Liver (tissue), 8 donors: ENCODE measurements at regions not wholly inside any gene's neighbourhood (a gene's known extent, or its start where the extent isn't known, plus 50 kb on each side); places are given as distances from the start of the nearest gene placed in this dataset.

Experiments
- DNase-seq: peaks from one replicate; pipeline ENCODE4 v3.0.0-alpha.2; 2017; ENCODE audit warnings: low spot score
- H3K27ac ChIP-seq, 2 donors: one replicate each; pipeline ENCODE4 v1.7.0; 2013; ENCODE audit warnings: inconsistent platforms in 2 of 2, low read length in 2 of 2, control low read depth in 1 of 2, low read depth in 1 of 2, mild to moderate bottlenecking in 1 of 2
- H3K27me3 ChIP-seq, 4 donors: one replicate each; pipeline versions ENCODE4 v1.6.1 to v1.7.0; 2013; ENCODE audit warnings: low read length in 3 of 4, inconsistent platforms in 1 of 4, mild to moderate bottlenecking in 1 of 4, moderate library complexity in 1 of 4; ENCODE audit not compliant: control insufficient read depth in 4 of 4, insufficient read depth in 4 of 4
- H3K36me3 ChIP-seq, 4 donors: one replicate each; pipeline versions ENCODE4 v1.6.1 to v1.7.0; 2013; ENCODE audit warnings: low read length in 3 of 4, mild to moderate bottlenecking in 3 of 4, low read depth in 1 of 4, moderate library complexity in 1 of 4; ENCODE audit not compliant: control insufficient read depth in 4 of 4, insufficient read depth in 3 of 4
- H3K4me1 ChIP-seq, 4 donors: one replicate each; pipeline versions ENCODE4 v1.6.1 to v1.7.0; 2013; ENCODE audit warnings: low read length in 3 of 4, mild to moderate bottlenecking in 3 of 4, moderate library complexity in 1 of 4; ENCODE audit not compliant: control insufficient read depth in 4 of 4, insufficient read depth in 4 of 4
- H3K4me3 ChIP-seq, 3 donors: one replicate each; pipeline versions ENCODE4 v1.6.1 to v1.7.0; 2013; ENCODE audit warnings: low read length in 3 of 3, control low read depth in 1 of 3, low read depth in 1 of 3, mild to moderate bottlenecking in 1 of 3
- H3K9ac ChIP-seq, 2 donors: one replicate each; pipeline ENCODE4 v1.7.0; 2013; ENCODE audit warnings: low read length in 2 of 2, mild to moderate bottlenecking in 2 of 2, moderate library complexity in 2 of 2, control low read depth in 1 of 2, low read depth in 1 of 2
- H3K9me3 ChIP-seq, 4 donors: one replicate each; pipeline versions ENCODE4 v1.6.1 to v1.7.0; 2013; ENCODE audit warnings: low read length in 3 of 4; ENCODE audit not compliant: control insufficient read depth in 4 of 4
- EGR1 ChIP-seq, 2 donors: IDR thresholded peaks; 2 replicates each; pipeline ENCODE4 v1.6.1; 2016 to 2018; ENCODE audit warnings: antibody characterized with exemption in 2 of 2, low read depth in 2 of 2
- FOXA1 ChIP-seq: IDR thresholded peaks from 2 replicates; pipeline ENCODE4 v1.6.1; 2016; ENCODE audit warnings: antibody characterized with exemption
- FOXA2 ChIP-seq: IDR thresholded peaks from 2 replicates; pipeline ENCODE4 v1.6.1; 2016; ENCODE audit warnings: antibody characterized with exemption
- GABPA ChIP-seq, 2 donors: IDR thresholded peaks in 1 of 2; conservative IDR thresholded peaks in 1 of 2; 2 replicates each; pipeline ENCODE4 v1.6.1; 2016; ENCODE audit warnings: antibody characterized with exemption in 2 of 2, mild to moderate bottlenecking in 1 of 2, moderate library complexity in 1 of 2
- HNF4A ChIP-seq, 2 donors: conservative IDR thresholded peaks; 2 replicates each; pipeline ENCODE4 v1.6.1; 2016; ENCODE audit warnings: antibody characterized with exemption in 2 of 2, mild to moderate bottlenecking in 2 of 2
- HNF4G ChIP-seq: IDR thresholded peaks from 2 replicates; pipeline ENCODE4 v1.6.1; 2016; ENCODE audit warnings: antibody characterized with exemption
- JUND ChIP-seq, 2 donors: IDR thresholded peaks; 2 replicates each; pipeline ENCODE4 v1.6.1; 2016; ENCODE audit warnings: antibody characterized with exemption in 2 of 2
- NR2F2 ChIP-seq: IDR thresholded peaks from 2 replicates; pipeline ENCODE4 v1.6.1; 2016; ENCODE audit warnings: antibody characterized with exemption
- RAD21 ChIP-seq, 2 donors: IDR thresholded peaks; 2 replicates each; pipeline ENCODE4 v1.6.1; 2016; ENCODE audit warnings: antibody characterized with exemption in 2 of 2, mild to moderate bottlenecking in 2 of 2
- RXRA ChIP-seq, 2 donors: IDR thresholded peaks; 2 replicates each; pipeline ENCODE4 v1.6.1; 2017 to 2018; ENCODE audit warnings: antibody characterized with exemption in 2 of 2, mild to moderate bottlenecking in 1 of 2
- SP1 ChIP-seq: IDR thresholded peaks from 2 replicates; pipeline ENCODE4 v1.6.1; 2018; ENCODE audit warnings: antibody characterized with exemption, mild to moderate bottlenecking
- TAF1 ChIP-seq: conservative IDR thresholded peaks from 2 replicates; pipeline ENCODE4 v1.6.1; 2016; ENCODE audit warnings: antibody characterized with exemption, mild to moderate bottlenecking
- YY1 ChIP-seq: IDR thresholded peaks from 2 replicates; pipeline ENCODE4 v1.6.1; 2016; ENCODE audit warnings: antibody characterized with exemption, mild to moderate bottlenecking
- WGBS: extraction: QIAGEN DNeasy Blood & Tissue Kit; methylation state at CpG from one replicate; pipeline ENCODE4 v1.1.7; 2013; 5-methylcytosine and 5-hydroxymethylcytosine counted together
- TF ChIP-seq, protein P1 (sequence below): IDR thresholded peaks from 2 replicates; pipeline ENCODE4 v1.6.1; 2016; ENCODE audit warnings: antibody characterized with exemption
- TF ChIP-seq, protein P2 (sequence below): IDR thresholded peaks from 2 replicates; pipeline ENCODE4 v1.6.1; 2016; ENCODE audit warnings: antibody characterized with exemption
- TF ChIP-seq, protein P3 (sequence below): fragments of 150-350 bp; IDR thresholded peaks from 2 replicates; pipeline ENCODE4 v1.5.1; 2017; ENCODE audit warnings: improper control_type of control experiment, low read depth, low read length; ENCODE audit not compliant: missing input control
- TF ChIP-seq, protein P4 (sequence below): IDR thresholded peaks from 2 replicates; pipeline ENCODE4 v1.6.1; 2016; ENCODE audit warnings: antibody characterized with exemption, mild to moderate bottlenecking
- TF ChIP-seq, protein P5 (sequence below): IDR thresholded peaks from 2 replicates; pipeline ENCODE4 v1.6.1; 2016; ENCODE audit warnings: antibody characterized with exemption
- donor health status: healthy.
- donor health status: healthy.
- donor health status: healthy.
- donor health status: healthy.
- donor health status: healthy.

DNA sequence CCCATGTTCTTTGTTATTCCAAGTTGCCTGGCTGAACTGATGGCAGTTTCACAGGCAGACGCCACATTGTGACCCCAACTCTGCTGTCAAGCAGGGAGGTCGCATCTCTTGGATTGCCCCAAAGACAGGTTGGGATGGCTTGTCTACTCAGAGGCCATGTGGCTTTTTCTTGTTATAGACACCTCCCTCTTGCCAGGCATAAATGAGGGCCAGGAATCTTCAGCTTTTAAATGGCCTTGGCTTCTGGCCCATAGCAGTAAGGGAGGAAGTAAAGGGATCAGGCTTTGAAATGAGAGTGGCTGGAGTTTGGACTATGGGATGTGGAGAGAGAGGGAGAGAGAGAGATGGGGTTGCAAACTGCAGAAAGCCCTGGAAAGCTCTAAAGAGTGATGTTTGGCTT, 215.0 kb downstream of the TBX5 start:
- Histone ChIP-seq H3K4me3 (no peak overlapping the region), H3K27me3 (peaks cover 0 to 3% (median under 1%) of the 10 kb centered on the region in 4 donors), H3K36me3 (no peaks in the 10 kb centered on the region), H3K4me1 (no peaks in the 10 kb centered on the region), H3K9ac (no peak overlapping the region), H3K9me3 (peaks cover 0 to 4% (median 0%) of the 10 kb centered on the region in 4 donors), H3K27ac (no peak overlapping the region)
- TF ChIP-seq TAF1, result no peak
- TF ChIP-seq, protein P1, sequence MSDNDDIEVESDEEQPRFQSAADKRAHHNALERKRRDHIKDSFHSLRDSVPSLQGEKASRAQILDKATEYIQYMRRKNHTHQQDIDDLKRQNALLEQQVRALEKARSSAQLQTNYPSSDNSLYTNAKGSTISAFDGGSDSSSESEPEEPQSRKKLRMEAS, result no peak
- no peak for TF ChIP-seq FOXA1
- no peak for TF ChIP-seq RXRA (IDR thresholded peaks at IDR 0.05)
- no peak for TF ChIP-seq GABPA (IDR thresholded peaks at IDR 0.05 in 1 of 2, conservative IDR thresholded peaks at IDR 0.05 in 1 of 2)
- TF ChIP-seq YY1, result no peak
- no peak for TF ChIP-seq SP1
- TF ChIP-seq HNF4G, result no peak
- TF ChIP-seq, protein P2, sequence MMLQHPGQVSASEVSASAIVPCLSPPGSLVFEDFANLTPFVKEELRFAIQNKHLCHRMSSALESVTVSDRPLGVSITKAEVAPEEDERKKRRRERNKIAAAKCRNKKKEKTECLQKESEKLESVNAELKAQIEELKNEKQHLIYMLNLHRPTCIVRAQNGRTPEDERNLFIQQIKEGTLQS, result no peak
- no peak for TF ChIP-seq HNF4A (conservative IDR thresholded peaks at IDR 0.05)
- TF ChIP-seq NR2F2, result no peak
- TF ChIP-seq, protein P3, sequence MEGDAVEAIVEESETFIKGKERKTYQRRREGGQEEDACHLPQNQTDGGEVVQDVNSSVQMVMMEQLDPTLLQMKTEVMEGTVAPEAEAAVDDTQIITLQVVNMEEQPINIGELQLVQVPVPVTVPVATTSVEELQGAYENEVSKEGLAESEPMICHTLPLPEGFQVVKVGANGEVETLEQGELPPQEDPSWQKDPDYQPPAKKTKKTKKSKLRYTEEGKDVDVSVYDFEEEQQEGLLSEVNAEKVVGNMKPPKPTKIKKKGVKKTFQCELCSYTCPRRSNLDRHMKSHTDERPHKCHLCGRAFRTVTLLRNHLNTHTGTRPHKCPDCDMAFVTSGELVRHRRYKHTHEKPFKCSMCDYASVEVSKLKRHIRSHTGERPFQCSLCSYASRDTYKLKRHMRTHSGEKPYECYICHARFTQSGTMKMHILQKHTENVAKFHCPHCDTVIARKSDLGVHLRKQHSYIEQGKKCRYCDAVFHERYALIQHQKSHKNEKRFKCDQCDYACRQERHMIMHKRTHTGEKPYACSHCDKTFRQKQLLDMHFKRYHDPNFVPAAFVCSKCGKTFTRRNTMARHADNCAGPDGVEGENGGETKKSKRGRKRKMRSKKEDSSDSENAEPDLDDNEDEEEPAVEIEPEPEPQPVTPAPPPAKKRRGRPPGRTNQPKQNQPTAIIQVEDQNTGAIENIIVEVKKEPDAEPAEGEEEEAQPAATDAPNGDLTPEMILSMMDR, result no peak
- WGBS, result 90% methylated on average over 2 of the region's 2 CpGs
- DNase-seq, result no peak

DNA sequence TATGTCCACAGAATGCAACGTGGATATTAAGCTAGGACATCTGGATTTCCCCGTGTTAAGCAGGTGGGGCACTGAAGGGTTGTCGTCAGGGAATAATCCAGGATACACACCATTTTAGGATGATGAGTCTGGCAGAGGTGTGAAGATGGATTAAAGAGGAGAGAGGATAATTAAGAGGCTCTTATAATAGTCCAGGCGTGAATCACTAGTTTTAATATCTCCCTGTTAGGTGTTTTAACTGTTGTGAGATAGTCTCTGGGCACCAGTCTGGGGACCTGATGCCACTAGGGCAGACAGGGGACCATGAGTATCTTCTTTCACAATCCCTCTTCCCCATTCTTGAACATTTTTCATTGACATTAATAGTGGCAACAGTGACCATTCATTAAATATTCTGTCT, 216.7 kb downstream of the TBX5 start:
- H3K27ac ChIP-seq, result no peak overlapping the region
- no peak overlapping the region for H3K4me3 ChIP-seq
- peaks cover 0 to 3% (median under 1%) of the 10 kb centered on the region in 4 donors for H3K27me3 ChIP-seq
- WGBS, result 83% methylated on average over 4 of the region's 4 CpGs
- H3K36me3 ChIP-seq, result no peaks in the 10 kb centered on the region
- no peak overlapping the region for H3K9ac ChIP-seq
- H3K9me3 ChIP-seq, result peaks cover 0 to 4% (median 0%) of the 10 kb centered on the region in 4 donors
- no peaks in the 10 kb centered on the region for H3K4me1 ChIP-seq
- TF ChIP-seq SP1, result no peak
- TF ChIP-seq YY1, result no peak
- TF ChIP-seq TAF1, result no peak
- TF ChIP-seq, protein P1, result no peak
- no peak for TF ChIP-seq NR2F2
- TF ChIP-seq HNF4G, result no peak
- TF ChIP-seq RAD21 (IDR thresholded peaks at IDR 0.05), result no peak
- no peak for TF ChIP-seq FOXA1
- TF ChIP-seq, protein P2, result no peak
- TF ChIP-seq FOXA2, result no peak
- TF ChIP-seq, protein P3, result no peak
- TF ChIP-seq, protein P4, sequence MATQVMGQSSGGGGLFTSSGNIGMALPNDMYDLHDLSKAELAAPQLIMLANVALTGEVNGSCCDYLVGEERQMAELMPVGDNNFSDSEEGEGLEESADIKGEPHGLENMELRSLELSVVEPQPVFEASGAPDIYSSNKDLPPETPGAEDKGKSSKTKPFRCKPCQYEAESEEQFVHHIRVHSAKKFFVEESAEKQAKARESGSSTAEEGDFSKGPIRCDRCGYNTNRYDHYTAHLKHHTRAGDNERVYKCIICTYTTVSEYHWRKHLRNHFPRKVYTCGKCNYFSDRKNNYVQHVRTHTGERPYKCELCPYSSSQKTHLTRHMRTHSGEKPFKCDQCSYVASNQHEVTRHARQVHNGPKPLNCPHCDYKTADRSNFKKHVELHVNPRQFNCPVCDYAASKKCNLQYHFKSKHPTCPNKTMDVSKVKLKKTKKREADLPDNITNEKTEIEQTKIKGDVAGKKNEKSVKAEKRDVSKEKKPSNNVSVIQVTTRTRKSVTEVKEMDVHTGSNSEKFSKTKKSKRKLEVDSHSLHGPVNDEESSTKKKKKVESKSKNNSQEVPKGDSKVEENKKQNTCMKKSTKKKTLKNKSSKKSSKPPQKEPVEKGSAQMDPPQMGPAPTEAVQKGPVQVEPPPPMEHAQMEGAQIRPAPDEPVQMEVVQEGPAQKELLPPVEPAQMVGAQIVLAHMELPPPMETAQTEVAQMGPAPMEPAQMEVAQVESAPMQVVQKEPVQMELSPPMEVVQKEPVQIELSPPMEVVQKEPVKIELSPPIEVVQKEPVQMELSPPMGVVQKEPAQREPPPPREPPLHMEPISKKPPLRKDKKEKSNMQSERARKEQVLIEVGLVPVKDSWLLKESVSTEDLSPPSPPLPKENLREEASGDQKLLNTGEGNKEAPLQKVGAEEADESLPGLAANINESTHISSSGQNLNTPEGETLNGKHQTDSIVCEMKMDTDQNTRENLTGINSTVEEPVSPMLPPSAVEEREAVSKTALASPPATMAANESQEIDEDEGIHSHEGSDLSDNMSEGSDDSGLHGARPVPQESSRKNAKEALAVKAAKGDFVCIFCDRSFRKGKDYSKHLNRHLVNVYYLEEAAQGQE, result no peak
- TF ChIP-seq, protein P5, sequence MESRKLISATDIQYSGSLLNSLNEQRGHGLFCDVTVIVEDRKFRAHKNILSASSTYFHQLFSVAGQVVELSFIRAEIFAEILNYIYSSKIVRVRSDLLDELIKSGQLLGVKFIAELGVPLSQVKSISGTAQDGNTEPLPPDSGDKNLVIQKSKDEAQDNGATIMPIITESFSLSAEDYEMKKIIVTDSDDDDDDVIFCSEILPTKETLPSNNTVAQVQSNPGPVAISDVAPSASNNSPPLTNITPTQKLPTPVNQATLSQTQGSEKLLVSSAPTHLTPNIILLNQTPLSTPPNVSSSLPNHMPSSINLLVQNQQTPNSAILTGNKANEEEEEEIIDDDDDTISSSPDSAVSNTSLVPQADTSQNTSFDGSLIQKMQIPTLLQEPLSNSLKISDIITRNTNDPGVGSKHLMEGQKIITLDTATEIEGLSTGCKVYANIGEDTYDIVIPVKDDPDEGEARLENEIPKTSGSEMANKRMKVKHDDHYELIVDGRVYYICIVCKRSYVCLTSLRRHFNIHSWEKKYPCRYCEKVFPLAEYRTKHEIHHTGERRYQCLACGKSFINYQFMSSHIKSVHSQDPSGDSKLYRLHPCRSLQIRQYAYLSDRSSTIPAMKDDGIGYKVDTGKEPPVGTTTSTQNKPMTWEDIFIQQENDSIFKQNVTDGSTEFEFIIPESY, result no peak
- TF ChIP-seq GABPA (IDR thresholded peaks at IDR 0.05 in 1 of 2, conservative IDR thresholded peaks at IDR 0.05 in 1 of 2), result no peak
- TF ChIP-seq EGR1 (IDR thresholded peaks at IDR 0.05; ENCODE audit: low read depth in 2 of 2), result no peak
- no peak for TF ChIP-seq RXRA (IDR thresholded peaks at IDR 0.05)
- TF ChIP-seq JUND (IDR thresholded peaks at IDR 0.05), result no peak
- no peak for TF ChIP-seq HNF4A (conservative IDR thresholded peaks at IDR 0.05)
- no peak for DNase-seq
